GM18505 (cell line): ENCODE measurements at regions not wholly inside any gene's neighbourhood (a gene's known extent, or its start where the extent isn't known, plus 50 kb on each side); places are given as distances from the start of the nearest gene placed in this dataset.

Source experiments
- ATAC-seq: cut with Tn5 transposase; IDR thresholded peaks from one replicate; pipeline ENCODE4 v1.9.1; 2021; ENCODE audit not compliant: unreplicated experiment
- POLR2A ChIP-seq: IDR thresholded peaks from 4 replicates; pipeline ENCODE4 v1.6.1; 2011; ENCODE audit warnings: borderline replicate concordance; ENCODE audit not compliant: insufficient read depth, insufficient read length; ENCODE audit errors: extremely low read depth

GRCh38 chr2:236489895-236490404 is 79.7 kb upstream of the ACKR3 start:
- ATAC-seq = no peak
- TF ChIP-seq POLR2A = no peak

GRCh38 chr2:236496340-236496739 is 73.3 kb upstream of the ACKR3 start:
- no peak for ATAC-seq
- TF ChIP-seq POLR2A = no peak

GRCh38 chr2:236498369-236498768 is 71.3 kb upstream of the ACKR3 start:
- no peak for ATAC-seq
- TF ChIP-seq POLR2A = no peak

- TF ChIP-seq POLR2A = no peak
- ATAC-seq = no peak
Observed at GRCh38 chr2:236499691-236500578, 69.7 kb upstream of the ACKR3 start.

GRCh38 chr2:236501026-236501425 is 68.6 kb upstream of the ACKR3 start:
- no peak for TF ChIP-seq POLR2A
- ATAC-seq = no peak

GRCh38 chr2:236501531-236501930 is 68.1 kb upstream of the ACKR3 start:
- no peak for ATAC-seq

GRCh38 chr2:236503100-236503499 is 66.5 kb upstream of the ACKR3 start:
- no peak for ATAC-seq
- TF ChIP-seq POLR2A = no peak

More at GRCh38 chr2:236501531-236501930, 68.1 kb upstream of the ACKR3 start:
- no peak for TF ChIP-seq POLR2A

GRCh38 chr2:236503583-236503982 is 66.0 kb upstream of the ACKR3 start:
- ATAC-seq = no peak
- TF ChIP-seq POLR2A = no peak

GRCh38 chr2:236505041-236505440 is 64.6 kb upstream of the ACKR3 start:
- ATAC-seq = no peak
- TF ChIP-seq POLR2A = no peak

GRCh38 chr2:236505648-236506047 is 64.0 kb upstream of the ACKR3 start:
- ATAC-seq = no peak
- TF ChIP-seq POLR2A = no peak

- ATAC-seq = no peak
- TF ChIP-seq POLR2A = no peak
Observed at GRCh38 chr2:236507393-236508085, 62.1 kb upstream of the ACKR3 start.

- no peak for TF ChIP-seq POLR2A
- no peak for ATAC-seq
Observed at GRCh38 chr2:236508466-236508865, 61.2 kb upstream of the ACKR3 start.

GRCh38 chr2:236510034-236510433 is 59.6 kb upstream of the ACKR3 start:
- no peak for TF ChIP-seq POLR2A
- ATAC-seq = no peak

GRCh38 chr2:236511266-236511665 is 58.4 kb upstream of the ACKR3 start:
- ATAC-seq = no peak
- TF ChIP-seq POLR2A = no peak
